GM12873 (cell line): ENCODE measurements at regions not wholly inside any gene's neighbourhood (a gene's known extent, or its start where the extent isn't known, plus 50 kb on each side); places are given as distances from the start of the nearest gene placed in this dataset.

Source experiments
- TF ChIP-seq, protein P1 (sequence below): IDR thresholded peaks from 2 replicates; pipeline ENCODE4 v1.5.1; 2012; ENCODE audit warnings: low read depth, mild to moderate bottlenecking, moderate library complexity, low read length, control low read depth; ENCODE audit not compliant: insufficient read depth; ENCODE audit errors: missing control alignments

DNA sequence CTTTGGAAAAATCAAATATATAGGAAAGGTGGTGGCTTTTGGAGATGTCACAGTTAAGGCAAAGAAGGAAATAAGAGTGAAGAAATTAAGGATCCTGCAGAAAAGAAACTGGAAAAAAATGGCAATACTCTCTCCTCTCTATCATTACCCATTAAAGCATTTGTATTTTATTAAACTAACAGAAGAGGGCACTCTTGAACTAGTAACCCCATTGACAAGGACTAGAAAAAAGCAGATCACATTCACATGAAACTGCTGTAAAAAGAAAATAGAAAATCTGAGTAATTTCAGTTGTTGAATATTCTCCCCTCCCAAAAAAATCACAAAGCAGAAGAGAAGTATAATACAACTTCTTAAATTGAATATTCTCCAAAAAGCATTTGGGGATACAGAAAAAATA, 104.1 kb upstream of the SLC35B3 start:
- TF ChIP-seq, protein P1, sequence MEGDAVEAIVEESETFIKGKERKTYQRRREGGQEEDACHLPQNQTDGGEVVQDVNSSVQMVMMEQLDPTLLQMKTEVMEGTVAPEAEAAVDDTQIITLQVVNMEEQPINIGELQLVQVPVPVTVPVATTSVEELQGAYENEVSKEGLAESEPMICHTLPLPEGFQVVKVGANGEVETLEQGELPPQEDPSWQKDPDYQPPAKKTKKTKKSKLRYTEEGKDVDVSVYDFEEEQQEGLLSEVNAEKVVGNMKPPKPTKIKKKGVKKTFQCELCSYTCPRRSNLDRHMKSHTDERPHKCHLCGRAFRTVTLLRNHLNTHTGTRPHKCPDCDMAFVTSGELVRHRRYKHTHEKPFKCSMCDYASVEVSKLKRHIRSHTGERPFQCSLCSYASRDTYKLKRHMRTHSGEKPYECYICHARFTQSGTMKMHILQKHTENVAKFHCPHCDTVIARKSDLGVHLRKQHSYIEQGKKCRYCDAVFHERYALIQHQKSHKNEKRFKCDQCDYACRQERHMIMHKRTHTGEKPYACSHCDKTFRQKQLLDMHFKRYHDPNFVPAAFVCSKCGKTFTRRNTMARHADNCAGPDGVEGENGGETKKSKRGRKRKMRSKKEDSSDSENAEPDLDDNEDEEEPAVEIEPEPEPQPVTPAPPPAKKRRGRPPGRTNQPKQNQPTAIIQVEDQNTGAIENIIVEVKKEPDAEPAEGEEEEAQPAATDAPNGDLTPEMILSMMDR = peak; percentile 23

DNA sequence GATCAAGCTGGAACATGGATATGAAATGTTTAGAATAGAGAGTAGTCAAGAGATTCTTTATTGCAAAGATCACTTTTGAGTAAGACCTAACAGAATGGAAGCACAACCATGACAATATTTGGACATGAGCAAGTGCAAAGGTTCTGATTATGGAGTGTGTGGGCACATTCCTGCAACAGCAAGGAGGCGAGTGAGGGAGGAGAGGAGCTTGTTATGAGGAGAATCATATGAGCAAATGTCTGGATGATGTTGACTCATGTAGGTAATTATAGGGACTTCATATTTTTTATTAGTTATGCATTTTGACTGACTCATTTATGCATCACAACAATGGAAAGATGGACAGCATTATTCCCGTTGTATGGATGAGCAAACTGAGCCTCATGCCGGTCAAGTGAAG, 100.8 kb upstream of the SLC35B3 start:
- TF ChIP-seq, protein P1 = no peak

DNA sequence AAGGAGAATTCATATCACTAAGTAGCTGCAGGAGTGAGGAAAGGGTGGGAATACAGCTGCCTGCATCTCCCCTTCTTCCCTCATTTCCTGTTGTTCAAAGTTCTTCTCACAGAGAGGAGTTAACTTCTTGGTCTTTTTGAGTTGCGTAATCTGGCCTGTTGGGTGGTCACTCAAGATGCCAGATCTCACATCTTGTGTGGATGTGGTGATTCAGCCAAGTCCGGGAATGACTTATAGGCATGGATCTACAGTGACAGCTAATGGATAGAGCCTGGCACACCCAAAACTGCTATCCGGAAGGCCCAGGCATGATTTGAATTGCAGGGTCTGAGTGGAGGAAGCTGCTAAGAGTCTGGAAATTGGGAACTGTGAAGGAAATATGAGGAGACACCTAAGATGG, 100.2 kb upstream of the SLC35B3 start:
- TF ChIP-seq, protein P1 = no peak

DNA sequence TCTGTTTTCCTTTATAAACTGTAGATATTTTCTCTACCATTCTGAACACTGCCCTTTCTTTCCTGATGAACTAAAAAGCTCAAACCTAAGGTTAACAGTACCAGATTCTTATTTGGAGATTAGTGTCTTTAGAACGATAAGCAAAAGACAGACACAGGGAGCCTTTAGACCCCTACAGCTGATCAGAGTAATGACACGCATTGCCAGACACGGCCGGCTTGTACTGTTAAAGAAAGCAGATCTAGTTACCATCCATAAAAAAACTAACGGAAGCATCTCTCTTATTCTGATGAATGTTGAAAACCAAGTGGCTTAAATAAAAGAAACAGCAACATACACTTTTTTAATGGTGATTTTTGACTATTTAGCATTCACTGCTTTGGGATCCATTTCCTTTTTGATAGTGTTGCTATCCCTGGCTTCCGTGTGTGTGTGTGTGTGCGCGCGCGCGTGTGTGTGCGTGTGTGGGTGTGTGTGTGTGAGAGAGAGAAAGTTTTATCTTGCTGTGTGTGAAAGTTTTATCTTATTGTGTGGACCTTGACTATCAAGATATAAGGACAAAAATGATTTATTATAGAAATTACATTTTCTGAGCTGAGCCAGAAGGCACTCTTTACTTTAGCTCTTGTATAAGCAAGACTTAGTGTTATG, 95.6 kb upstream of the SLC35B3 start:
- TF ChIP-seq, protein P1 = no peak

DNA sequence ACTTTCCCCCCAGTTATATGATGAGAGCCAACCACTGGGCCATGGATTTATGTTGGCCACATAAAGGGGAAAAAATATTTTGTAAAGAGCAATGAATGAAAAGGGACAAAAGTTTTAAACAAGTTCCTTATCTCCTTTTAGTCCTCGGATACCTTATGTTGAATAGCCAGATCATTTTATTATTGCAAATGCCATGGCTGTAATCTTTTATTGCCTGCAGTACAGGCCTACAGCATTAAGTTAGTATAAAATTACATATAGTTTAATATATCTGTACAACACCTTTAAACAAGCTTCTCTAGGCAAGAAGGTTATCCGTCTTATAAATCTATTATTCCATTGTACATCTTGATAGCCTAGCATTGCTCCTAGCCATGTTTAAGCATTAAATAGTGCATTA, 93.9 kb upstream of the SLC35B3 start:
- TF ChIP-seq, protein P1 = no peak

DNA sequence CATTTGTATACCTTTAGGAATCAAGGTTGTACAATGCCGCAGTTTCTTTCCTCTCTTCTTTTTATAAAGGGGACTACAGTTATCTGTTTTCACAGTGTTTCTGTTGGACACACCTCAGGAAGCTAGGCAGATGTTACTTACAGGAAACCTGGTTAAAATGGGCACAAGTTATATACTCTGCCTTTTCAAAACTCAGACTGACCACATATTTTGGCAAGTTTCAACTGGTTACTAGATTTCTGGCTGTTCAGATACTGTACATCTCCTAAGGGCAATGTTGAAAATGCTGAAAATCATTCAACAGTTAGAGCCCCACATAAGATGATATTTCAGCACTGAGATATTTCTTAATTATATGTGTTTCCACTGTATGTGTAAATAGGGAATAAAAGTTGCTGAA, 92.5 kb upstream of the SLC35B3 start:
- TF ChIP-seq, protein P1 = no peak

DNA sequence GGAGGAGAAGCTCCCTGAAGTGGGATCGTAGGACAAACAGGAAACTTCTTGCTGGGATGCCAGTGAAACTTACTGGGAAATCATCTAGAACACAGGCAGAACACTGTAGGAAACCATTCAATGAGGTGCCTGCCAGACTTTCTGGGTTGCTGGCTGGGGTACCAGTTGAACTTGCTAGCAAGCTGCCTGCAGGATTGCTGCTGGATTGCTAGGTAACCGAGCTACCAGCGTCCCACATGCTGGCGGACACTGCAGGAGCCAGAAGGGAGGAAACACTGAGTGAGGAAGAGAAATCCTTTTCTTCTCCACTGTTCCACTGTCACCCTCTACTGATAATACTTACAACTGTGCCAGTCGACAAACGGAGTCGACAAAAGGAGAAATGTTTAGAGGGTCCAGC, 91.3 kb upstream of the SLC35B3 start:
- TF ChIP-seq, protein P1 = no peak
